OCI-LY1 (cell line): ENCODE measurements at regions not wholly inside any gene's neighbourhood (a gene's known extent, or its start where the extent isn't known, plus 50 kb on each side); places are given as distances from the start of the nearest gene placed in this dataset.

Source experiments
- CTCF ChIP-seq: fragments of 200-600 bp; sonication (generic), shearing (Covaris generic); IDR thresholded peaks from 2 replicates; pipeline ENCODE4 v1.5.1; 2017; ENCODE audit warnings: mild to moderate bottlenecking, antibody characterized with exemption, low read length, moderate library complexity, mixed read lengths
- EZH2 ChIP-seq: fragments of 200-600 bp; sonication (generic), shearing (Covaris generic); IDR thresholded peaks from 2 replicates; pipeline ENCODE4 v1.8.0; 2017; ENCODE audit warnings: borderline replicate concordance, mixed run types, mild to moderate bottlenecking, antibody characterized with exemption, low read length, moderate library complexity, mixed read lengths

- no peak for TF ChIP-seq CTCF
- TF ChIP-seq EZH2 = no peak
Observed at GRCh38 chr5:124140060-124140459, 606.4 kb downstream of the ZNF608 start.
